ENCODE measurements at regions not wholly inside any gene's neighbourhood (a gene's known extent, or its start where the extent isn't known, plus 50 kb on each side); places are given as distances from the start of the nearest gene placed in this dataset.

GRCh38 chr11:109749476-109749875 is 327.5 kb downstream of the C11orf87 start:
- no peak for DNase-seq (ENCODE audit: low read depth)

DNA sequence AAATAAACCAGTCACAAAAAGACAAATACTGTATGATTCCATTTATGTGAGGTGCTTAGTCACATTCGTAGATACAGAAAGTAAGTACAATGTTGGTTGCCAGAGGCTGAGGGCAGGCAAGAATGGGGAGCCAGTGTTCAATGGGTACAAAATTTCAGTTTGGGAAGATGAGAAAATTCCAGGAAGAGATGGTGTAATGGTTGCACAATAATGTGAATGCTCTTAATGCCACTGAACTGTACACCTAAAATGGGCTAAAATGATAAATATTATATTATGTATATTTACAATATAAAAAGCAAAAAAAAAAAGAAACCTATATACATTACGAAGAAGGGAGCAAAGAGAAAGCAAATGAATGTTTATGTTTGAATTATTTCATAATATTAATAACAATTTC is 329.0 kb downstream of the C11orf87 start:
- no peak for DNase-seq (ENCODE audit: low read depth)

DNA sequence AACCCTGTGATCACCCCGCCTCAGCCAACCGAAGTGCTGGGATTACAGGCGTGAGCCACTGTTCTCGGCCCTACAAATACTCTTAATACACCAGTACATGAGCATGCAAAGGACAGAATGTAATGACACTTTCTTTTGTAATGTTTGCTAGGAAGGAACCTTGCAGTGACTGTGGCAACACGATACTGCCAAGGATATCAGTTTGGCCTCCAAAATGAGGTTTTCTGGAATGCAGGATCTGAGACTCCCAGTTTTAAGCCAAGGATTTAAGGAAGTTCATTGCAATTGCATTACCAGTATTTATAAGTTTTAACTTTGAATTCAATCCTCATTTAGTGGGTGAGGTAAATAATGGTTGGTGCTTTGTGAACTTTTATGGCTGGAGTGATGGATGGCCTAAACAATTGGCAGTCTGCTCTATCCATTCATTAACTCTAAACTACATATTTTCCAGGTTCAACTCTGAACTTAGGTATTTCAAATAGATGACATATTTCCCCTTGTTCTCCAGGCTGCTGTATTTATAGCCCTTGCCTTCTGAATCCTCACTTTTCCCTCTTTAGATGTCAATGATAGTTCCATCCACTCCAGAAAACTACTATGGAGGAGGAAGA is 330.3 kb downstream of the C11orf87 start:
- no peak for DNase-seq (ENCODE audit: low read depth)

GRCh38 chr11:109756521-109756920 is 334.5 kb downstream of the C11orf87 start:
- DNase-seq (ENCODE audit: low read depth): no peak

GRCh38 chr11:109756951-109757350 is 335.0 kb downstream of the C11orf87 start:
- DNase-seq (ENCODE audit: low read depth): no peak

DNA sequence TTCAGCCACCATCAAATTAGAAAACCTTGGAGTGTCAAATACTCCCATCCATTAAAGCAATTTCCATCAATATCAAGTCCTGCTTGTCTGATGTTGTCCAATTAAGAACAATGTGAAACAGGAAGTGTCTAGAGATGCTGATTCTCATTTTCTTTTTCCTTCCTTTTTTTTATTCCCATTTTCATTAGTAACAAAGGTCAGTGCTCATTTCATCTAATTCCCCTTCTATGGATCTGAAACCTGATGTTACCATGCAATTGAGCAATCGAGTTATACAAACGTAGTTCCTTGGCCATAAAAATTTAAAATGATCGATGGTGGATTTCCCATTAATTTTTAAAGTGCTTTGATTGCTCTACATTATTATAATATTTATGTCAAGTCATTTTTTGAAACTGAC is 330.6 kb upstream of the ZC3H12C start:
- DNase-seq (ENCODE audit: low read depth): no peak

DNA sequence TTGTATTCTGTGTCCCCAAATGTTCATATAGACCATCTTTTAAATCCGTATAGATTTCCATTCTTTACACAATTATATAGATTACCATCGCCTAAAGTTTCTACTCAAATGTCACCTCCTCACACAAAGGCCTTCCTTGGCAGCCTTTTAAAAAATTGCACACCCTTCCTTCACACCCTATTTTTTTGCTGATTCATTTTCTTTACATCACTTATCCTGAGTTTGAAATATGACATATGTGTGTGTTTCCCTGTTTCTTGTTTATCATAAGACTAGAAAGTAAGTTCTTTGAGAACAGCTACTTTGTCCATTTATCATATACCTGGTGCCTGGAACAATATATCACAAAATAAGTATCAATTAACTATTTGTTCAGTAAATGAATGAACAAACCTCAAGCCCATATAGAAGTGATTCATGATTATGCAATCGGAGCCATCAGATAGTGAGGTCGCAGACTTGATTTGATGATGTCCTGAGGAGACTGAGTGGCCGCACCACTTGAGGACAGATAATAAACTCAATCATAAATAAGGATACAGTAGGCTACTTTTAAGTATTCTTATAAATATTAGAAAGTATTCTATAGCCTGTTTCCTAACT is 327.4 kb upstream of the ZC3H12C start:
- no peak for DNase-seq (ENCODE audit: low read depth)

DNA sequence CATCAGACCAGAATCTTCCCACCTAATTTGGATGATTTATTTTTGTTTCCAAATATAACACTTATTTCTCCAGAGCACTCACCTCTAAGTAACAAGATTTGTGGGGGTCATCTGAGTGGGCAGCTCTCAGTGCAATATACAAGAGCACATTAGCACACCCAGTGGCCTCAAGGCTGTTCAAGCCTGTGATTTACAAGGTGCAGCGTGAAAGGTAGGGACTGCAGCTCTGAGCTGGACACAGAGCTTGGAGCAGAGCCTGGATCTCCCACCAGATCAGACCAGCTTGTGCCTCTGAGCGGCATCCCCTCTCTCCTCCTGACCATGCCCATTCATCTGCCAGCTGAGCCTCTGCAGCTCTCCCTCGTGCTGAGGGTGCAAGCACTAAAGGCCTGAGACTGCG is 323.3 kb upstream of the ZC3H12C start:
- no peak for DNase-seq (ENCODE audit: low read depth)

DNA sequence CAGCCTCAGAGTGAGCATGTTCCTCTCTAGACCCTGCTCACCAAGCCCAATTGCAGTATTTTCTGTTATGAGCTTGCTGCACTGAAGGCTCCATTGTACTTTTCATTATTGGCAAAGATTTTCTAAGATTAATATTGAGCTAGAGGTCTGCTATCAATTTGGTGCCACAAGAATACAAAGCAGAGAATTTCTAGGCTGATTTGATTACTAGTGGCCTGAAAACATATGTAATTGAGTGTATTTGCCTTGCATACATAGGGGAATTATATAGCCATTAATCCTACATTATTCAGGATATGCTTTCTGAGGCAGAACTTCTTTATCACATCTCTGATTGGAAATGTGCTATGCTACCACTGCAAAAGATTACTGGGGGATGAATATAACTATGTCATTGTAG is 322.9 kb upstream of the ZC3H12C start:
- DNase-seq (ENCODE audit: low read depth): no peak

GRCh38 chr11:109772892-109773291 is 320.3 kb upstream of the ZC3H12C start:
- no peak for DNase-seq (ENCODE audit: low read depth)

DNA sequence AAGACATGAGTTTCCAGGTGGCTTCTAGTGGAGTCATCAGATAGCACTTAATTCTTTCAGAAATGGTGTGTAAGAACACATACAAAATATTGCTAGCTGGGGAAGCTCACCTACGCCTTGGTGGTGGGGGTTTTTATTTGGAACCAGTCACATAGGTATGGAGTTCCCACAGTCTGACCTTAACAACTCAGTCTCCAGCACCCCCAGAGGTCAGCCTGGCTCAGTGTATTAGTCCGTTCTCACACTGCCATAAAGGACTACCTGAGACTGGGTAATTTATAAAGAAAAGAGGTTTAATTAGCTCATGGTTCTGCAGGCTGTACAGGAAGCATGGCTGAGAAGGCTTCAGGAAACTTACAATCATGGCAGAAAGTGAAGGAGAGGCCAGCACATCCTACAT is 317.5 kb upstream of the ZC3H12C start:
- DNase-seq (ENCODE audit: low read depth): no peak

DNA sequence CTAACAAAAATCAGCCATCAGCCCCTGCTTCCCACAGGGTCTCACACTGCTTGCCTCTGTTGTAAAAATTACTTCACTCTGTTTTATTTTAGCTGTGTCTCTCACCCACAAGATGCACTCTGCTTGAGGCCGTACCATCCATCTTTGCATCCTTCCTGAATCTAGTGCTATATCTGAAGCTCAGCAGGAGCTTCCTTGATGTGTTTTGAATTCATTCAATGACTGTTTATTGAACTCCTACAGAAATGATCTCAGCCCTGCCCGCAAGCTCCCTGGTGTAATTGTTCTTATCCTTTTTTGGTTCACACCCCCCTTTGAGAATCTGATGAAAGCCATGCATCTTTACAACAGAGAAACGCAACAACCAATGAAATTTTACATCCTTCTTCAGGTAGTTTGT is 310.2 kb upstream of the ZC3H12C start:
- no peak for DNase-seq (ENCODE audit: low read depth)

GRCh38 chr11:109783840-109784239 is 309.4 kb upstream of the ZC3H12C start:
- no peak for DNase-seq (ENCODE audit: low read depth)

DNA sequence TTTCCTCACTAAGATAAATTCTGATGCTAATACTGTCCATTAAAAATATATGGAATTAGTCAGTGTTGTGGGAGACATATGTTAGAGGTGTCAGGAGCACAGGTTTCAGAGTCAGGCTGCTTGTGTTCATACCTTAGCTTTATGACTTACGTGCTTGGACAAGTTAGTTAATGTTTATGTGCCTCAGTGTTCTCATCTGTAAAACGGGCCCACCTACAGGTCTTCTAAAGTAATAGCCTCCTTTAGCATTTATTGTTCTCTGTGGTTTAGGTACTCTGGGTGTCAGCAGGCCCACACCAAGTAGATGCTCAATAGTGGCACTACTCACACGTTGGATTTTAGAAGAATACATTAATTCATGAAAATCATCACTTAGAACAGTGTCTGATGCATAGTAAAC is 308.7 kb upstream of the ZC3H12C start:
- no peak for DNase-seq (ENCODE audit: low read depth)

GRCh38 chr11:109785198-109785597 is 308.0 kb upstream of the ZC3H12C start:
- DNase-seq (ENCODE audit: low read depth): no peak

GRCh38 chr11:109785714-109786113 is 307.5 kb upstream of the ZC3H12C start:
- DNase-seq (ENCODE audit: low read depth): peak; percentile 30

DNA sequence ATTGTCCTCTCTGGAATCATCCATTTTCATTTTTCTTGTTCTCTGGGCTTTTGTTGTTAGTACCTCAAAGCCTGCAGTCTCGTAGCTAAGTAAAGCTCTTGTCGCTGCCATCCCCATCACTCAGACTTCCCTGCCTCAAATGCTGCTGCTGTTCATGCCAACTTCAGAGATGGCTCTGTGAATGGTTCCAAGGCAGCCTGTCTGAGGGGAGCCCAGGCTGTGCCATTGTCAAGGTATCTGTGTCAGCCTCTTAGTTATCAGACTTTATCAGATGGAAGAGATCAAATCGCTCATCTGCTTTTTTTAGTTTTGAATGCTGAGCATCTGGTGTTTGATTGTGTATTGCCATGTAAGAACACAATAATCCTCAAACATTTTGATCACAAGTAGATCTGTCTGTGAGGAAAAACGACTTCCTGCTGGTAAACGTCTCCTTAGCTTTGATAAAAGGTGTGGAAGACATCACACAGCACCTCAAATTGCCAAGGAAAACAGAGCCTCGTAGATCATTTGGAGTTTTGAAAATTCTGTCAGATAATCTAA is 304.2 kb upstream of the ZC3H12C start:
- DNase-seq (ENCODE audit: low read depth): no peak

GRCh38 chr11:109789901-109790300 is 303.3 kb upstream of the ZC3H12C start:
- DNase-seq (ENCODE audit: low read depth): peak; percentile 22

DNA sequence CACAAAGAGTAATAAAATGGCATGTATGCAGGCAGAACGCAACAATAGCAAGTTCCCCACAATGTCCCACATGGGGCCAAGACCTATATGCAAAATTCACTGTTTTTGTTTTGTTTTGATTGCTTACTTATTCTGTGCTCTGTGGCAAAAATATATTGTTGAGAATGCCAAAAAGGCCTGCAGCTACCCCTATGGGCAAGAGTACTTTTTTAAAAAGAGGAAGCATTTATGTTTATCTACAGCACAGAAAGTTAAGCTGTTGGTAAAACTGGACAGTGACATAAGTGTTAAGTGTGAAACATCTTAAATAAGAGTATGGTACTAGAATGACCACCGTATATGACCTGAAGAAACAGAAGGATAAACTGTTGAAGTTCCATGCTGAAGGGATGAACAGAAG is 301.9 kb upstream of the ZC3H12C start:
- no peak for DNase-seq (ENCODE audit: low read depth)

DNA sequence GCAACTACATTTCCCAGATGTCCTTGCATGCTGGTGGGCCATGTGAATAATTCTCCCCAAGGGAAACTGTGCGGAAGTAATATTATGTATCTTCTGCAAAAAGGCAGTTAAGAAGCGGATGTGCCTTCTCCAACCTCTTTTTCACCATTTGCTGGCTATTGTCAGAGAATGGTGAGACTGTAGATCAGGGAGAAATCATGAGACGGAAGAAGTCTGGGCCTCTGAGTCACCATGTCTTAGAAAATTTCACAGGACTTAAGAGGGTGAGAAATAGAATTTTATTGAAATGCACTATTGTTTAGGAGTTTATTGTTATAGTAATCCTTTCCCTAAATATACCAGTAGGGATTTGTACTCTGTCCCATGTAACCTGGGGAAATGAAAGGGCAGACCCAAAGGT is 298.7 kb upstream of the ZC3H12C start:
- DNase-seq (ENCODE audit: low read depth): peak; percentile 43

DNA sequence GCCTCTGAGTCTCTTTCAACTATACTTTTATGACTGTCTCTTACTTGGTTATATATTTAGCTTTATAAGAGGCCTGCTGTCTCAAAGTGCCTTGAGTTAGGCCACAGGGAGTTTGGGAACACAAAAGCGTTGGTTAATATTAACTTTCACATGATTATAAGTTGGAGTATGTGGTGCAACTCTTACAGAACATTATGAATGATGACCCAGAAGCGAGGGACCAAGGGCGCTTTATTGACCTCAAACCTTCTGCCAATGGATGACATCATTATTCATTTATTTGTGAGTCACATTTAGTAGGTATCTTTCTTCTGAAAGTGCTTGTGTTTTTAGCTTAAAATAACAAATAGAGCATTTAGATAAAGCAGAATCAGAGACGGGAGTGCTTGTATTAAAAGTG is 298.0 kb upstream of the ZC3H12C start:
- peak; percentile 79 for DNase-seq (ENCODE audit: low read depth)

DNA sequence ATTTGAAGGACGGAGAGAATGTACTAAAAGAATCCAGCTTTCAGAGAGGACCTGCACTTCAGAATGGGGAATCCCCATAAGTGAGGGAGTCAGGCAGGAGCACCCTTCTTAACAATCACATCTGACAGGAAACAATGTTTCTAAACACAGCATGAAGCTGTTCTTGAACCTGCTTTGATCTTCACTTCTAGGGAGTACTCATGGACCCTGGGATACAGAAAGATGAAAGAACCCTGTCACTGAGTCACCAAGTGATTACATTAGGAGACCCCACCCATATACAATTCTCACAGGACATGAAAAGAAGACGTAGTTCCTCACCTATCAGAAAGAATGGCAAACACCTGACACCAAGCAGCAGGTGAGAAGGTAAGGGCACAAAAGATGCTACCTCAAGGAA is 296.9 kb upstream of the ZC3H12C start:
- DNase-seq (ENCODE audit: low read depth): no peak

- peak; percentile 56 for DNase-seq (ENCODE audit: low read depth)
Measured at GRCh38 chr11:109798521-109798920, 294.7 kb upstream of the ZC3H12C start.

GRCh38 chr11:109799604-109800003 is 293.6 kb upstream of the ZC3H12C start:
- DNase-seq (ENCODE audit: low read depth): no peak

All from iris pigment epithelial cell (primary cell).